IPS-NIHi7 (cell line): ENCODE measurements at regions not wholly inside any gene's neighbourhood (a gene's known extent, or its start where the extent isn't known, plus 50 kb on each side); places are given as distances from the start of the nearest gene placed in this dataset.

Experiments
- DNase-seq: peaks from one replicate; pipeline ENCODE4 v3.0.0; 2012; ENCODE audit warnings: mixed read lengths; ENCODE audit errors: extremely low spot score

DNA sequence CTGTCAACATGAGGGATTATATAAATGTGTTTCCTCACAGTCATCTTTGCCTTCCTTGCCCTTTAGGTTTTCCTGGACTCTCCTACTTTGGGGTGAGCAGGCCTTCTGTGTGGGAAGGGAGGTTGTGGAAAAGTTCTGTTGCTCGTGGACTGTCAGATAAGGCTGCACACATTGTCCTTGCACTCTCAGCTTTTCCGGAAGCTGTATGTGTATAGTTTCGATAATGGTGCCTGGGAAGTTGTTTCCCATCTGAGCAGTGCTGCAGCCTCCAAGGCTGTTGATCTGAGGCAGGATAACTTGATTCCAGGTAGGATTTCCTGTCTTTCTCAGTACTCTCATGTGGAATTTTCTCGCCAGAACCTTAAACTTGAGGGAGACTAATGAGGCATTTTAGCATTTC lies 297.8 kb upstream of the AZI2 start:
- DNase-seq: no peak

DNA sequence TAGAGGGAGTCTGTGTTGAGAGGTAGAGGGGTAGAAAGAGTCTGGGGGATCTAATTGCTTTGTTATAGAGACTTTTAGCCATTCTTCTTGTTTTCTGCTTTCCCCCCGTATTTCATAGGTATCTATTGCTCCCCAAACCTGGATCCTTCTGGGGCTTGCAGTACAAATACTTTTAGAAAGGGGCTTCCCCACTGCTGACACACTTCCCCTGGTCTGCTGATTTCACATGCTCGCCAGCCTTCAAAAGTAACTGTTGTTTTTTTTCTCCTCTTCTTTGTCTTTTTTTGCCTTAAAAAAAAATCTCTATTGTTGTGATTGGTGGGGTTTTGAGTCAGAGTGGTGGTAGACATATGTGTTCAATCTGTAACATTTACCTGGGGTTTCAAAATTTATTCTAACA lies 300.6 kb upstream of the AZI2 start:
- no peak for DNase-seq

DNA sequence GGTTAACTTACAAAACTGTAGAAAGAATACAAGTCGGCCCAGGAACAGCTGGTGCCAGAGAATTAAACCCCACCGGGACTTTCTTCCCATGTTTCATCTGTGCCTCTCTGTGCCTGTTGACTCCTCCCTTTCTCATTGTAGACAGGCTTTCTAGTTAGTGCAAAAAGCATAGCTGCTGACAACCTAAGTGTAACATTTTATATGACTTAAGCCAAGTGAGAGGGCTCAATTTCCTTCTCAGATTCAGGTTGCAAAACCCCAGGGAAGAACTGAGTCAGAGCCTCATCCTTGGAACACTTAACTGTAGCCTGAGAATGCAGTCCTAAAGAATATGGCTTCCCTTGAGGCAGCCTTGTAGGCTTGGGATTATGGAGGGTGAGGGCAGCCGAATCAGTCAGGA lies 302.5 kb upstream of the AZI2 start:
- DNase-seq: no peak

DNA sequence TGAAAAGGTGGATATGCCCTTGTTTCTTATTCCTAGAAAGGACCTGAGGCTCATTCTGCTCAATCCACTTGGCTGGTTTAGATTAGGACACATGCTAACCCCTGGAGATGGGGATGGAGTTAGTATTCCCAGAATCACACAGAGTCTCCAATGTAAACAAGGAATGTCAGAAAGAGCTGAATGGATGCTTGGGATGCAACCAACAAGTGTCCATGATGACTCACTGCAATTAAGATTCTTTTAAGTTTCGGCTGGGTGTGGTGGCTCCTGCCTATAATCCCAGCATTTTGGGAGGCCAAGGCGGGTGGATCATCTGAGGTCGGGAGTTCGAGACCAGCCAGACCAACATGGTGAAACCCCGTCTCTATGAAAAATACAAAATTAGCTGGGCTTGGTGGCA lies 315.5 kb upstream of the AZI2 start:
- no peak for DNase-seq

DNA sequence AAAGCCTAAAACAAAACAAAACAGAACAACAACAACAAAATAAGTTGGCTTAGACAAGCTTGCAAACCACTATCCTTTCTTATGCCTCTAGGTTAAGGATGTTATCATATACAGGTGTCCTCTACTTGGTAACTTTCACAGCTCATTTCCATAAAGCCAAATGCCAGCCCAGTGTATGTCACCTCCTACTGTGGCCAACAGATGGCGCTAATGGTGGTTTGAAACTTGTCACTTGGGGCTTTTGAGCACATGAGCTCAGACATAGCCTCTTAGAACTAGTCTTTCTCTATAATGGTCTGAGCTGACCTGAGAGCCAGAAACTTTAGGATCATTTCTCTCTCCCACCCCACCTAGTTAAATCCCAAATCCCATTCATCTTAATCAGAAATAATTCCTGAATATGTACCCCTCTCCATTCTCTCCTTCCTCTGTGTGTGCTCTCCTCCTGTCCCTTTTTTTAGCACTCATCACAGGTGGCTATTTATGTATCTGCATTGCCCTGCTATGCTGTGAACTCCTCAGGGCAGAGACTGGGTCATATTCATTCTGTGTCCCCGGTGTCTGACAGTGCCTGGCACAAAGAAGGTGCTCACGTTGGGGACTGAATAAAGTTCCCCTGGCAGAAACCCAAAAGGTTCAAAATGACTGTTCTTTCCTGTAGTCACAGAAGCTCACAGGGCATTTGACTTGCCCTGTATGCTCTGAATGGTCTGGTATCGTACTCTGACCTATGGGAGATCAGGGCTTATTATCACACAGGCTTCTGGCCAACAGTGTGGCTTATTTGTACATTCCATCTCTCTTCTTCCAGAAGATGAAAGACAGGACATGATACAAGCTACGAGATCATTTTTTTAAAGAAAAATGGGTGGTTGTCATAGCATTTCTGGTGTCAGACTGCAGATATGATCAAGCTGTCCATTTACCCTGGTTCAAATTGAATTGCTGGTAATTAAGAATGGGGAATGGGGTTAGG lies 319.3 kb upstream of the AZI2 start:
- peak; percentile 72 for DNase-seq

DNA sequence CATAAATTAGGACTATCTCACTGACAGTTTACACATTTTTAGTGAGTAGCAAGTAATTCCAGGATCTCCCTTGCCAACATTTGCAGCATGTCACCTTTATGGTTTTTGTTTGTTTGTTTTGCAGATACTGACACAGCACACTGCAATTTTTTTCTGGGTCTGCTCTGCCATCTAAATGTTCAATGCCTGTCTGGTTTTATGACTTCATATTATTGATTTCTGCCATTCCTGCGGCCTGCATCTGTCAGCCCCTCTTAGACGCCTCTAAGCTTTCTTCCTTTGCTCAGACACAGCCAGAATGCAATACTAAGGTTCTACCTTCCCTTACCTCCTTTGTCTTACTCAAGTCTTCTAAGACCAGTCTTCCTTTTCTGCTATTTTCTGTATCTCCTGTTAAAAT lies 321.2 kb upstream of the AZI2 start:
- no peak for DNase-seq

DNA sequence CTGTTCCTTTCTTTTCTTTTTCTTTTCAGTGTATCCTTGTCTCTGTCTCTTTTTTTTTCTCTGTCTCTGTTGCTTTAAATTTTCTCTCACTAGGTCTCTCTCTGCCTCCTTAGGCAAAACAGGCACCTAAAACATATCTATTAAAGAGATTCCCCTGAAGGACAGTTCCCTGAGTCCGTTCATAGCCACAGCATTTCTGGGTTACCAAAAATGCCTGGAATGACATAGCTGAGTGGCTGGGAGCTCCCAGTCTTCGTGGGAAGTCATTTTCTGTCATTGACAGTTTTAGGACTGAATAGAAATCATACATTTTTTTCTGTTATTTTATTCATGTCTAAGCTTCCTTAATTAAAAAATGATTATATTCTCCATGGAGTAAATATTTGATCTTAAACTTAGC lies 323.8 kb upstream of the AZI2 start:
- no peak for DNase-seq

DNA sequence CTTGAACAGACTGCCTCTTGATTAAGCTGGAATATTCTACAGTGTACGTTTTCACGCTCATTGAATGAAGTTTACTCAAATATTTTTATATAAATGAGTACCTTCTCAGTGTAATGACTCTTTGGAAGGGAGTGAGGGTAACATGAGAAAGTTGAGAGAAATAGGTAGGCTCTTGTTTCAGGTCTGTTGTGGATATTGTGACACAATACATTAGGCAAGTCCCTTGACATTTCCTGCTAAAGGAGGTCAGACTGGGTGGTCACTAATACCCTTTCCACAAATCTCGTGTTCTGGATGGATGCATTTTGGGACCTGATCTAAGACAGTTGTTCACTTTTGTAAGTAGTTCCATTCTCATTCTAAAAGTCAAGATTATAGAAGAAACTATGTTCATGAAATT lies 324.8 kb upstream of the AZI2 start:
- no peak for DNase-seq

DNA sequence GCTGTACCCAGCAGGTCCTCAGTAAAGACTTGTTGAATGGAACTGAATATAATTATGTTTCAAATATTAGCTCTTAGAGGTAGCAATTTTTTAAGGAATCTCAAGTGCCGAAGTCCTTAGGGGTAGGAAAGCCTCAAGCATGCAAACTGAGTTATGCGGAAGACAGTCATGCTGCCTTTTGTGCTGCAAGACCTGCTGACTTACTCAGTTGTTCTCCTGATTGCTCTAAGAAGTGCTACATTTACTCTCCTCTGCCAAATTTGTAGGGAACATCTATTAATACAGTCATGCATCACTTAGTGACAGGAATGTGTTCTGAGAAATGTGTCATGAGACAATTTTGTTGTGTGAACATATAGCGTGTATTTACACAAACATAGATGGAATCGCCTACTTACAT lies 325.6 kb upstream of the AZI2 start:
- DNase-seq: no peak

DNA sequence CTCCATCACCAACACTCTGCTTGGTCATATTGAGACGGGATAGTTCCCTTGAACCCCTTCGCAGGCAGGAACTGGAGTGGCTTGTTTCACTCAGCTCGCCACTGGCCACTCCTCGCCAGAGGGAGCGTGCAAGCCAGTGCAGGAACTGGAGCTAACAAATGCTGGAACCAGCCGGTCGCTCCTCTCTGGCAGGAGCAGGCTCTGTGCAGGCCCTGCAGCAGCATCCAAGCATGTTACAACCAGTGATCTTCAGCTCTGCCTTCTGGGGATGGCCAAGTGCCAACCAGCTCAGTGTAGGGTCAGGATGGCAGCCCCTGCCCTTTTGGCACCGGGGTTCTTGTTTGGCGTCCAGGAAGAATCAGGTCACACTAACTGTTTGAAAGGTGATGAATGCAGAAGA lies 329.0 kb upstream of the AZI2 start:
- DNase-seq: no peak

DNA sequence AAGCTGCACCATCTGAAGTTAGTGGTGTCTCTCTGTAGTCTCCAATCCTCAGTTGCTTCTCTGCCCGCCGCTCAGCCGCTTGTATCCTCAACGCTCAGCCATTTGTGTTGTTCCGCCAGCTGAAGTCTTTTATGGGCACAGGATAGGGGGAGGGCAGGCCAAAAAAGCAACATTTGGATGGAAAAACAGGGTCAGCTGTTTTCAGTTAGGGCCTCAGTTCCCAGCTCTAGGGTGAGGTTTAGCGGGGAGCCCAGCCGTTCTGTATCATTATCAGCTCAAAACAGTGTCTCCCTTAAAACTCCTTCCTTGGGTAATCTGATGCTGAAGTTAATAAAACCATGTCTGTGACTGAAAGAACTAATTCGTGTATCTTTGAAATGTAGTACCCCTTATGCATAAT lies 329.5 kb upstream of the AZI2 start:
- no peak for DNase-seq

DNA sequence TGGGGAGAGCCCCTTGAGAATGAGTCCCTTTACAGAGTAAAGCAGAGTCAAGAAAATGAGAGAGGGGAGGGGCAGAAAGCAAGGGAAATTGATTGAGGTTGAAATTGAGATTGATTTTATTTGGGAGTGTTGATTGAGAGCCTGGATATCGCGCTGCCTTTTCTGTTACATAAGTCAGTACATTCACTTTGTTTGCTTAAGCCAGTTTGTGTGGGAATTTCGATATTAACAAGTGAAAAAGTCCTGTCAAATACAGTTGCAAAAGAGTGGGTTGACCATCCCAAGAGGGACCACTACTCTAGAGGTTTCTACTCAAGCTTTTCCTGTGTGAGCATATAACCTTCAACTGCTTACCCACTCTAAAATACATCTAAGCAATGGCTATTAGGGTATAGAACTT lies 331.4 kb upstream of the AZI2 start:
- no peak for DNase-seq

DNA sequence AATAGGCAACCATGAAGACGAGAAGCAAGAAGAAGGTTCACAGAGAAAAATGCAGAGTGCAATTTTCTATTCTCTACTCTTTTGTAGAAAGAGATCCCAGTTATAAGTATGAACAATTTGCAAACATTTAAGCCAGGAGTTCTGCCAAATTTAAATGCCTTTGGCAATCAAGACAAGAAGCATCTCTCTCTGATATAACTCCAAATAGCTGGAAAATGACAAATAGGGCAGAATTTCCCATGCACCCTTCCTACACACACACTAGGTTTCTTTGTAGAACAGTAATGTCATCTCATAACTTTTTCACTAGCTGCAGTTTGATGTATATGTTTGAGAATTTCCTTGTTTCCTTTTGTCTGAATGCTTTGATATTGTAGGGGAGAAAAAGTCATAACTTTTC lies 333.5 kb upstream of the AZI2 start:
- DNase-seq: no peak

DNA sequence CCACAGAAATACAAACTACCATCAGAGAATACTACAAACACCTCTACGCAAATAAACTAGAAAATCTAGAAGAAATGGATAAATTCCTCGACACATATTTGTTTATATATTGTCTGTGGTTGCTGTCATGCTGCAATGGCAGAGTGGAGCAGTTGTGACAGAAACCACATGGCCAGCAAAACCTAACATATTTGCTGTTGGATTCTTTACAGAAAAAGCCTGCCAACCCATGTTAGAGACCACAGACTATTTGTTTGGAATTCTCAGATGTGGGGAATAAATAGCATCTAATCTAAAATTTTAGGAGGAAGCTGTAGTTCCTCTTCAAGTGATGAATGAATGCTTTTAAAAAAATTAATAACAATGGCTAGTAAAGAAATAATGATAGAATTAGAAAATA lies 341.6 kb upstream of the AZI2 start:
- DNase-seq: no peak

DNA sequence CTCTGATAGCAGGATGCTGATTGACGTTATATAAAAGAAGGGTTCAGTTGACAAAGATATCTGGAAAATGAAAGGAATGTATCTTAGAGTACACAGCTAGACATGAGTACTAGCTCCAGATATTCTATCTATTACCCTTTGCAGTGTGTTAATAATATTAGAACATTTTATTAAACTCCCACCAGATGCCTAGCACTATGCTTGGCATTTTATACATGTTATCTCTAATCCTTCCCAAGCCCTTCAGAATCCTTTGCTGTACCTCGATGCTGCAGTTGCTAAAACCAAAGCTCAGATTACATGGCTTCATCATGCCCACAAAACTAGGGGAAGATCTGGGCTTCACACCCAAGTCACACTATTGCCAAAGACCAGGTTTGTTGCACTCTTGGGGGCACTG lies 350.1 kb upstream of the AZI2 start:
- no peak for DNase-seq

DNA sequence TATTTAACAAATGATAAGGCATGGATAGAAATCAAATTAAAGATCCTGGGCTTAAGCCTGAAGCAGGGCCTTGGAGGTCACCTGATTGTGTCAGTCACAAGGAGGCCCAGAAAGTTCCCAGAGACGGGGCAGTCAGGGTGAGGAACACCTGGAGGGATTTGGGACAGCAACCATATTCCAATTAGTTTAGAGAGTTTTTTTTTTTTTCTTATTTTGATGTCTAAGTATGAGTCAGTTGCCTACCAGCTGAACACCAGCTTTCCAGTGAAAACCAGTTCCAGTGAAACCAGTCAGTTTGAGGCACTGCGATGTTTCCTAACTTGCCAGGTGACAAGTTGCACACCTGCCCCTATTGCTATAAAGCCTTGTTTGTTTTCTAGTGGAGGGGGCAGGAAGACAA lies 350.7 kb upstream of the AZI2 start:
- no peak for DNase-seq

DNA sequence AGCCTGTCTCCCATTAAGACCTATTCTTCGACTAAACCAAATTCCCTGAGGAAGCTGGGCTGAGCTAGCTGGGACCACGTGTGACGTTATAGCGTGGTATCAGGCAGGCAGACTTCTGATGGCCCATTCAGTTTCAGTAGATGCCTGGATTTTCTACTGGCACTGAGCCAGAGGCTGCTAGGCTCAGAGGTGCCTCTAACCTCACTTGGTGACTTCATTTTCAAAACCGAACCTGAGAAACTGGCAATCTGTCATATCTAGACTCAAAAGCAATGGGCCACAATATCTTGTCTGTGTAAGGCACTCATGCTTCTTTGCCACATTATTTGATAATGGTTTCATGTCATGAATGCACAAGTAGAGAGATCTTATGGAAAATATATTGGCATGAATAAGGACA lies 352.1 kb upstream of the AZI2 start:
- no peak for DNase-seq

DNA sequence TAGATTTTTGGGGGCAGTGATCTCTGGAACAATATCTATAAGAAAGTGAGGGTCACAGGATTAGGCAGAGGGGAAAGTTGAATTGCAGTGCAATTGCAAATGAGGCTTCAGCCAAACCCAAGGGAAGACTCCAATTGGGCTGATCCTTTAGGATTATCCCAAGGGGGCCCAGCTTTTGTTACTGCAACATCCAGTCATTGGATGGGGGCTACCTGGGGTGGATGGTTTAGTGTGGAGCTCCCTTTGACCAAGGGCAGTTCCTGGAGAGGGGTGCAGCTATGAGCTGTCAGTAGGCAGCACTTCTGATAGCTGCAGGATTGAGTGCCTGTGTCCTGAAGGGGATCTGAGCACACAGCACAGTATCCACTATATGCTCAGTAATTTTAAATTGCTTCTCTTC lies 355.2 kb upstream of the AZI2 start:
- DNase-seq: no peak

DNA sequence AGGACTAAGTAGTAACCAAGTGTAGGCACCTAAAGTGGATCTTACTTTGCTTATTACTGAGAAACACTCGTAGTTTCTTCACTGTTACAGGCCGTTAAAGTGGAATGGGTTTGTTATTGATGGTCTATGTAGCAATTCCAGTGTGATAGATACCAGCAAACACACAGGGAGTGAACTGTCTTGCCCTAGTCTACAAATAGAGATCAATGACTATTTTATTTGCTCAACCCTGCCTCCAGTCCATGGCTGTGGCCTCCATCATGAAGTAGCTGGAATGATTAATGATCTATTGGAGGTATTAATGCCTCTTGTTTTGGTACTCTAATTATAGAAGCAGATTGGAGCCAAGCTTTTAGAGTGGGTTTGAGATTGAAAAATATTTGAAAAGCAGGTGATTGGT lies 362.7 kb upstream of the AZI2 start:
- DNase-seq: no peak

DNA sequence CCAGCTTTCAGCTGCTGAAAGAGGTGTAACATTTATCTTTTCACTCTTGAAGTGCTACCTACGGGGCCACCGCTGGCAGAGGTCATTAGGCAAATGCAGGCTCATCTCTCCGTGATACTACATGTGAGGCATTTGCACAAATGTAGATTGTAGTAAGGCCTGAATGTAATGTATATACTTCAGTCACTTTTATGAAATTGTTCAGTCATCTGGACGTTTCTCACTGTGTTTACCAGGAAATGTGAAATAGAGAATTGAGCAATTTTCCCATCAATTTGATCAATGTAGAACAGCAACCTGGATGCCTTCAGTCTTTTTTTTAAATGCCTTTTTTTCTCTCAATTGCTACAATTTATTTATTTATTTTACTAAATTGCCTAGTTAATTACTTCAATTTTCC lies 368.3 kb upstream of the AZI2 start:
- no peak for DNase-seq

DNA sequence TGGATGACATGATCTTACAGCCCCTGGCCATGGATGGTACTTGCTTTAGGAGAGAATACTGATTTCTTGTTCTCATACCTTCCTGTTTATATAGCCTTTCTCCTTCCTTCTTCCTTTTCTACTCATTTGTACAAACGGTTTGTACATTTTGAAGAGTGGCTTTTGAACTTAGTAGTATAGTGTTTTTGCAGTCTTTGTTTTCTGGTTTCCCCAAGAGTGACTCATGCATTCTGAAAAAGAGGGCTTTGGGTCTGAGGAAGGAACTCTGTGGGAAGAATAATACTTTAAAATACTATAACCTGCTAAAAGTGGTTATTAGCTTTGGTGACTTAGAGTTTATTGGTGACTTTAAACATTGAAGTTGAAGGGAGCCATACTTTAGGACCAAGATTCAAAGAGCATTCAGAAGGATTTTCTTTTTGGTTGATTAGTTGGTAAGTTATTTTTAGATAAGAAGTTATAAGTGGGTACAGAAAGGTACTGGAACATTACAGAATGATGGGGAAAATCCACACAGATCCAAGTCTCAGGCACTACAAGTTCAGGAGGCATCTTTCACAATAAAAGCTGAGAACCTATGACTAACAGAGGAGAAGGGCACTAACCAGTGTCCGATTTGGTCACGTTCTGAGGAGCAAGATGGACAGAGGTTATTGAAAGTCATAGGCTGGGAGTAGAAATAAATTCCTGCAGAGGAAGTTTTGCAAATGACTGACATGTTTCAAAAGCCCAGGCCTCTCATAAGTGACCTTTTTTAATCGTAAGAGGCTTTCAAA lies 369.6 kb upstream of the AZI2 start:
- no peak for DNase-seq

DNA sequence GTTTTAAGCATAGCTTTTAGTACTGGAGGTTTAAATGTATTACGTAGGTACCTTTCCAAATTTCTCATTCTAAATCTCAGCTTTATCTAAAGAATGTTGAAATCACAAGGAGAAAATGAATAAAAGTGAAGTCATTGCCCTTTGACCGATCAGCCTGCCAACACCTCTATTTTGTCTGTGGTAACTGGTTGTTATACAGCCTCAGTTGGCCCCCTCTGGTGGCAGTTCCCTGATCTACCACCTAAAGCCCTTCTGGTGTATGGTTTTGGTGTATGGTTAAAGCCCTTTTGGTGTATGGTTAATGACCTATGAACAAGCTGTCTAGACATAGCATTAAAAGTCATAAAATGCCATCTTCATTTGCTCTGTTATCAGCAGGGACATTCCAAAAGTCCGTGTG lies 378.2 kb upstream of the AZI2 start:
- peak; percentile 78 for DNase-seq

DNA sequence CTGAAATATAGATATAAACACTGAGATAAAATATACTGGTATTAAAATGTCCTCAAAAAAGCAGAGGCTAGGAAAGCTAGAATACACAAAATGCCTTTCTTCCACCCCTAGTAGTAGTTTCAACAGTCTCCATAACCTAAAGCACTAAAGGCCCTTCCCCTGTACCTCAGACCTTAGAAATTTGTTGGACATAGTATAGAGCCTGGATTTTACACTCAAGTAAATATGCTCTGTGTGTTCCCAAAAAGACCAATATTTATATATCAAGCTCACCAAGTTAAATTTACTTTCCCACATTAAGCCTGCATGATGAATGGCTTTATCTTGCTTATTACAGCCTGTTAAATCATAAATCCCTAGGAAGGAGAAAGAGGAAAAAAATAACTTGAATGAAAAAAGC lies 378.7 kb upstream of the AZI2 start:
- no peak for DNase-seq
